MM.1S (cell line): ENCODE measurements at regions not wholly inside any gene's neighbourhood (a gene's known extent, or its start where the extent isn't known, plus 50 kb on each side); places are given as distances from the start of the nearest gene placed in this dataset.

ENCODE experiments used
- CTCF ChIP-seq: fragments of 300-600 bp; sonication (generic); IDR thresholded peaks from 2 replicates; pipeline ENCODE4 v1.5.1; 2016; ENCODE audit warnings: antibody characterized with exemption, low read length, mixed read lengths
- EZH2 ChIP-seq: fragments of 300-600 bp; sonication (generic); optimal IDR thresholded peaks from 2 replicates; pipeline ENCODE3; 2017; ENCODE audit warnings: low read depth, mild to moderate bottlenecking, antibody characterized with exemption, low read length, mixed read lengths

- TF ChIP-seq CTCF: no peak
- no peak for TF ChIP-seq EZH2
Observed at GRCh38 chr3:80187981-80188380, 420.2 kb upstream of the ROBO1 start.
